HG03354 (cell line): ENCODE measurements at regions not wholly inside any gene's neighbourhood (a gene's known extent, or its start where the extent isn't known, plus 50 kb on each side); places are given as distances from the start of the nearest gene placed in this dataset.

ENCODE experiments used
- ATAC-seq: cut with Tn5 transposase; IDR thresholded peaks from one replicate; pipeline ENCODE4 v1.9.1; 2021; ENCODE audit warnings: mild to moderate bottlenecking; ENCODE audit not compliant: unreplicated experiment, poor library complexity, severe bottlenecking

DNA sequence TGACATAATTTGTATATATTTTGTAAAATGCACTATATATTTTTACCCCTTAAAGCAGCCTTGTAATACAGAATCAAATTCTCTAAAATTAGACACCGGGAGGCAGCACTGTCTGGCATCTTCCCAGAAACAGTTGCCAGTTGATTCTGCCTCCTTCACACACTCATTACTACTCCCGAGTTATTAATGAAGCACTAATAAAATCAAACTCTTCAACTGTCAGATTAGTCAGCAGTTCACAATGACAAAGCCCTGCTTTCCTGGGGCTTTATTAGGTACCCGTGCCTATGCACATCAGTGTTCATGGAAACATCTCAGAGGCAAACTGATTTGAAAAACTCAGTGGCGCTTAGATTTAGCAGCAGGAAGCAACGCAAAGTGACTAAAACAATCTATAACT lies 103.5 kb upstream of the VEGFC start:
- no peak for ATAC-seq

DNA sequence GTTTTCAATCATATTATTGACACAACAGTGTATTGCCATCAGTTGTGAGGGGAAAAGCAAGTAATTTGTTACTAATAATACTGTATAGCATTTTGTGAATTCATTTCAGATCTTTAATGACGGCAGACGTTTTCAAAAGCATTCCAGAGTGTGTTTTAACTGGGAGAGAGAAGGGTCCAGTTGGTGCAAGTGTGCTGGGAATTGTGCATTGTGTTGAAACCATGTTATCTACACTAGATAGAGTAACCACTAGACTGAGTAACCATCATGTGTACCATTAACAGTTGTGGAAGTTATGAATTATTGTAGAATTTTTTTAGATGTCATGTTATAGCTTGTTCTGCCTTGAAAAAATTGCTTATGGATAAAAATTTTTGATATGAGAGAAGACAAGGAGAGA lies 104.5 kb upstream of the VEGFC start:
- ATAC-seq: no peak

DNA sequence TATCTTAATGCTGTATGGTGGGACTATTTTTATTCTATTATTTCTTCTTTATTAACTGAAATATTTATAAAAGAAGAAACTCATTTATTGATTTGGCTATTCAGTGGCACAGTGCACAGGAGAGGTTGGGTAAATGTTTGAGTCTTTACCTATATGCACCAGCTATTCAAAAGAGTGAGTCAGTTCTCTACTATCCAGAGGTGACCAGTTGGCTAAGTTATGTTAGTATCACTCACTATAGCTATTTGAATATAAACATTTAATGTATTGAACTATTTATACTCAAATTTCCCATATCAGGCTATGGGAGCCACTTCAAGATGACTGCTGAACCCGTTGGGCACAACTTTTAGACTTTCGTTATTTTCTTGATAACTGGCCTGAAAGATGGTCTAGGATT lies 106.1 kb upstream of the VEGFC start:
- no peak for ATAC-seq

DNA sequence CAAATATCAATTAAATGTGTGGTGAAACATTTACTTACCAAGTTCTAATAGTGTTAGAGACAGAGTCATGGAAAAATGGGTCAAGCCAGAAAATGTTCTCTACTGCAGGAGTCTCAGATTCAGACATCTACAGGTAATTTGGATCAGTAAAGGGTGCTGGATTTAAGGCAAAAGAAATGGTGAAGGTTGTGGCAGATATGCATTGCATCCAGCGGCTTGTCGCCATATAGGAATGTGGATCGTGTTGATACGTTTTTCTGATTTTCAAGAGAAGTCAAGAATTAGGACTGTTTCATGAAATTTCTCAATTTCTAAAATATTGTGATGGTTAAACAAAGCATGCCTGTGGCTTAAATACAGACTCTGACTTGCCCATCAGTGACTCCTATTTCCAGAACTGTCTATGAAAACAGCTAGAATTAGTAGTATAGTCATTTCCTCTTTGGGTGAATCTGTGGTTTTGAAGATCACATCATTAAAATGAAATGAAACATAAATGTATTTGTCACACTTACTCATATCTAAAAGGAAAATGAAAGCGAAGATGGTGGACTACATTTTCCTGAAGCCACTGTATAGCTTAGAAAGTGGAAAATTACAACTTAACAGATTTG lies 110.1 kb upstream of the VEGFC start:
- ATAC-seq: peak; percentile 96

DNA sequence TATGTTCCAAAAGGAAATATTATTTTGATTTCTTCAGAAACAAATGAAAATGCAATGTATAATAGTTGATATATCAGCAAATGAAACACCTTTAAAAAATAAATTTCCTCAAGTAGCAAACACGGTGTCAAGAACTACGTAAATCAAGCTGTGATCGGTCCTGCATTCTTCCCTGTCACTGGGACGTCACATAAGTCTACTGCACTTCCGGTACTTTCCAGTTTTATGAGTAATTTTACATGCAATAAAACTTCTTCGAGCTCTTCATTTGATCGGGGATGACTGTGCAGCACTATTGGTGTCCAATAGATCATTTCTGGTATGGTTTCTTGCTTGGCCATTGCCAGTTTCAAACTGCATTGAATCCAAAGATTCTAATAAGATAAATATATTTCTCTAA lies 114.0 kb upstream of the VEGFC start:
- no peak for ATAC-seq

DNA sequence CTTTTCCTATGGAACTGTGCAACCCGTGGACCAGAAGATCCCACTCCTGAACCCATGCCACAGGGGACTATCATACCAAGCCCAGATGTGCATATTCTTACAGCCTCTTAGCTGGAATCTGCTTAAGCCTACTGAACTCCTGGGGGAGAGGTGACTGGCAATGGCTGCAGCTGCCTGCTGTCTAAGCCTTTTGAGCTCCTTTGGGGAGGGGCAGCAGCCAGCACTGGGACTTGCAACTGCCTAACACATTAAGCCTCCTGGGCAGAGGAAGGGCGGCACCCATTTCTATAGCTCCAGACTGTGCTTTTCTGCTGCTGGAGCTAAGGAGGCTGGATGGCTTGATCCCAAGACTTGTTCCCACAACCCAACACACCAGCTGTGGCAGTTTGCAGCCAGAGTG lies 117.9 kb upstream of the VEGFC start:
- ATAC-seq: no peak

DNA sequence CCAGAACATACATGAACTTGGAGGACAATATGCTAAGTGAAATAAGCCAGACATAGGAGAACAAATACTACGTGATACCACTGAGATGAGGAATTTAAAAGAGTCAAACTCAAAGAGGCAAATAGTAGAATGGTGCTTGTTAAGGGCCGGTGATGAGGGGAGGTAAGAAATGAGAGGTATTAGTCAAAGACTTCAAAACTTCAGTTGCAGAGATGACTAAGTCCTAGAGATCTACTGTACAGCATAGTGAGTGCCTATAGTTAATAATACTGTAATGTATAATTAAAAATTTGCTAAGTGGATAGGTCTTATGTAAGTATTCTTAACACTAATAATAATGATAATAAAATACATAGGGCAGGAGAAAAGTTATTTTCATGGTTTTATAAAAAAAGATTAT lies 126.9 kb upstream of the VEGFC start:
- ATAC-seq: peak; percentile 66

DNA sequence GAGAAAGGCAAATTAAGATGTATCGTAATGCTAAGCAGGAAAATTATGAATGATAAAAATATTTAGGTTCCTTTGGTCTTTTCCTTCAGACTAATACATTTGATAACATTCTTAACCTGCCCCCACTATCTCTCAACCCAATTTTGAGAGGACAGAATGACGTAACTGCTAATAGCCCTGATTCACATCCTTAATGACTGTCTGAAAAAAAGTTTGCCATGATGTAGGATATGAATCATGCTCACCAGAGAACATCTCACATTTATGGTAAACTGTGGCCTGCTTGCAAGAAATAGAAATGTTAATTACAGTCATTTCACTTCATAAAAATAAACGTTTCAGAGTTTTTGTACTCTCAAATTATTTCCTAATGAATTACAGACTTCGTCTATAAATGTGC lies 128.0 kb upstream of the VEGFC start:
- ATAC-seq: no peak

DNA sequence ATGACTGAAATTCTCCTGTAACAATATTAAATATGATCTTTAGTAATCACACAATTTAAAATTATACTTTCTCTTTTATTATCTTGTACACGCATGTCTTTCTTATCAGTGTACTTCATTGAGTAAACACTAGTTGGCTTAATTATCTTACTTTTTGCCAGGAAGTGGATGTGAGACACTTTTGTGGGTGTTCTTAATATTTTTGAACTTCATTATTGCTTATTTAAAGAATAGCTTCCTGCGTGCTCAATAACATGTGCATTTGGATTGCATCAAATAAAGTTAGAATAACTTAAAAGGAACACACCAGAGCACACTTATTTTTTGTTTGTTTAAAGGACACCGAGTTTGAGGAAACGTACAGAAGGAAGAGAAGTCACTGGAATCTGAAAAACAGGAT lies 128.5 kb upstream of the VEGFC start:
- ATAC-seq: no peak

DNA sequence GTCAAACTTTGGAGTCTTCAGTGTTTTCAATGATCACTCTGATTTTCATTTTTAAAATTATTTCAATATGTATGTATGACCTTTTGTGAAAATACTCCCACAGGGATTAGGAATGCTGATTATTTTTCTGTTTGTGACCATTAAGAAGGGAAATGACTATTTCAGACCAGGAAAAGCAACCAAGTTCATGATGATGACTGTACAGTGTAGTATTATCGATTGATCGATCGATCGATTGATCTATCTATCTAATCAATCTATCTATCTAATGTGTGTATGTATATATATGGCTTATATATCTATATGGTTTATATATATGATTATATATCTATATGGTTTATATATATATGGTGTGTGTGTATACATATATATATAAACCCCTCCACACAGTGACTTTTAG lies 131.5 kb upstream of the VEGFC start:
- ATAC-seq: no peak

DNA sequence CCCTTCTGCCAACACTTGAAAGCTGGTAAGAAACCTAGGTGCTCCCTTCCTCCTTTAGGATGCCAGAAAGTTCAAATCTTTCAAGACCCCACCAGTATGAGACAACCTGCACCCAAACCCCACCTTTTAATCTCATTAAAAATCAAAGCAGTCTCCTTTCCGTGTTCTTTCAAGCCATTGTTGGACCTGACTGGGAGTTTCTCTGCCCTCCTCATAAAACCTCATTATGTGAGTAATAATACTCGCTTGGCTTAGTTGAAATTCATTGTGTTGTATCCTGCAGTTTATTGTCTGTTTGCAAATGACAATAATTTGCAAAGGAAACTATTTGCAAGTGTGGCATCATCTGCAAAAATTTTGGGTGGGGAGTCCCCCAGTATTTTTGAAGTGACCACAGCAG lies 133.2 kb upstream of the VEGFC start:
- ATAC-seq: no peak

DNA sequence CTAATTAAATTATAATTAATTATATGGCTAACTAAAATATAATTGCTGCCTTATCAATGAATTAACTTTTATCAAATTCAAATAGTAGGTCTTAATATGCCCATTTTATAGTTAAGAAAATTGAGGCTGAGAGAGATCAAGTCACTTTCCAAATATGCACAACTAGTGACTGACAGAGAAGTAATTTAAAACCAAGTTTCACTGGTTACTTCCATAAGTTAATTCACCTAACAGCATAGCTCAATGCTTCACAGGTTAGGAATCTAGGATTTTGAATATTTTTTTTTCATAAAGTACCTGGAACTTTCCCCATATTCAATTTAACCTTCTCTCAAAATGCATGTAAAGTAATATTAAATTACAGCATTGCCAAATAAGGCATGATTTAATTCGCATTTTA lies 134.4 kb upstream of the VEGFC start:
- ATAC-seq: no peak

DNA sequence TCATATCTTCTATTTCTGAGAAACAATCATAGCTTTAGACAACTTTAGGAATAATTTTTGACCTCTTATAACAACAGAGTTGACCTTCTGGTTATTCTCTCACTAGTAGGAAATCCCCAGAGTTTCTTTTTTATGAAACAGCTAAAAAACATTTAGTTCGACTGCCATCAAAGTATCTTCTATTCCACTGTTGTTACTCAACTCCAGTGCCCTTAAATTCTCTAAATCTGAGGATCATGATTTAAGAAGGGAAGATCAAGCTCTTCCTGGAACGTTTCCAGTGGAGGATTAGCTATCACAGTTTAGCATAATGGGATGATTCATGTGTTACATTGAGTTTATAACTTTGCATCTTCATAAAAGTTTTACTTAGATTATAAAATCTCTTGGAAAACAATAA lies 134.9 kb upstream of the VEGFC start:
- ATAC-seq: no peak

DNA sequence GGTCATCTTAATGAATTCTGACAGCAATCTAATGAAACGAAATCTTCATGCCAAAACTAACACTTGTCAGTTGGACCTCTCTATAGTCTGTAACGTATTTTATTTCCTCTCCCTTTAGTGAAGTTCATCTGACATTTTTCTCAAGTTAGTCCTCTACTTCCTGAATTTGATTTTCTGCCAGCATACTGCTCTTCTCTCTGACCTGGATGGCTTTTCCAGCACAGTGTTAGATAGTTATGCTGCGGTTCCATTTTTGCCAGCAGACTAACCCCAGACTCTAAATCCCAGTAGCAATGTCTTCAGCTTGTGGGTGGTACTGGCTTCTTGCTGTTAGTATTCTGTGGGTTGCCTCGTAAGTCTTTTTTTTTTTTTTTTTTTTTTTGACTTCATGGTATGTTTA lies 146.7 kb upstream of the VEGFC start:
- no peak for ATAC-seq

DNA sequence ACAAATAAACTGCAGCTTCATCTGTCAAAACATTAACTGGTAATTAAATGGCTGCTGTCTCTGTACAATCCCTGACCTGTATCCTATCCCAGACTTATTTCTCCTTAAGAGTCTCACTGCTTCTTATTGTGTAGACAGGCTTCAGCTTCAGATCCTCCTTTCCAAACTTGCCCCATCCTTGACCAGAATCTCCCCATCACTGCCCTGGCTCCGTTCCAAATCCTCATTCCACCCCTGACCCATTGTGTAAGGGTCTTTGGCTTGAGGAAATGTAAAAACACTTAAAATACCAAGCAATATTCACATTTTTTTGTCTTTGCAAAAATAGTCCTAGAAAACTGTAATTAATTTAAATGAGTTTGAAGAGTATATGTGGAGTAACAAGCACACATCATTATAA lies 152.6 kb upstream of the VEGFC start:
- ATAC-seq: no peak

DNA sequence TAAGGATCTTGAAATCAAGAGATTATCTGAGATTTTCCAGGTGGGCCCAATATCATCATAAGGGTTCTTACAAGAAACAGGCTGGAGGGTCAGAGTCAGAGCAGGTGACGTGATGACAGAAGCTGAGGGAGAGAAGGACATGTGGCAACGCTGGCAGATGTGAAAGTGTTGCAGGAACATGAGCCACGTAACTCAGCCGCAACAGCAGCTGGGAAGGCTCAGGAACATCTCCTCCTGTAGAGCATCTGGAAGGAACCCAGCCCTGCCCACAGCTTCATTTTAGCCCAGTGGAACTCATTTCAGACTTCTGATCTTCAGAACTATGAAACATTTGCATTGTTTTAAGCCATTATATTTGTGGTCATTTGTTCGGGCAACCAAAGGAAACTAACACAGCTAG lies 156.3 kb upstream of the VEGFC start:
- ATAC-seq: no peak

DNA sequence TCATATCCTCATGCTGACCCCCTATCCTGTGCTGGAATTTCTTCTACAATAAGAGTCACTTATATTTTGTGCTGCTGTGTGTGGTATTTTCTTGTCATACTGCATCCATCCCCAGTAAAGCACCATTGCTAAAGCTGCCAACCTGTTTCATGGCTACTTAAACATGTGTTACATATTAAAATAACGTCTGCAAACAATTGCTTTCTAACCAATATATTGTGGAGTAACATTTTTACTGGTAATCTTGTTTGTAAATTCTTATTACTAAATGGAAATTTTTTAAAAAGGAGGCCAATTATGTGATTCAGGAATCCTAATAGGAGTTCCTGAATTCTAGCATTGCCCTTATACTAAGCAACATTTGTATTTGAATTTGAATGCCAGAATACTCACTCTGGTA lies 160.3 kb upstream of the VEGFC start:
- ATAC-seq: no peak

DNA sequence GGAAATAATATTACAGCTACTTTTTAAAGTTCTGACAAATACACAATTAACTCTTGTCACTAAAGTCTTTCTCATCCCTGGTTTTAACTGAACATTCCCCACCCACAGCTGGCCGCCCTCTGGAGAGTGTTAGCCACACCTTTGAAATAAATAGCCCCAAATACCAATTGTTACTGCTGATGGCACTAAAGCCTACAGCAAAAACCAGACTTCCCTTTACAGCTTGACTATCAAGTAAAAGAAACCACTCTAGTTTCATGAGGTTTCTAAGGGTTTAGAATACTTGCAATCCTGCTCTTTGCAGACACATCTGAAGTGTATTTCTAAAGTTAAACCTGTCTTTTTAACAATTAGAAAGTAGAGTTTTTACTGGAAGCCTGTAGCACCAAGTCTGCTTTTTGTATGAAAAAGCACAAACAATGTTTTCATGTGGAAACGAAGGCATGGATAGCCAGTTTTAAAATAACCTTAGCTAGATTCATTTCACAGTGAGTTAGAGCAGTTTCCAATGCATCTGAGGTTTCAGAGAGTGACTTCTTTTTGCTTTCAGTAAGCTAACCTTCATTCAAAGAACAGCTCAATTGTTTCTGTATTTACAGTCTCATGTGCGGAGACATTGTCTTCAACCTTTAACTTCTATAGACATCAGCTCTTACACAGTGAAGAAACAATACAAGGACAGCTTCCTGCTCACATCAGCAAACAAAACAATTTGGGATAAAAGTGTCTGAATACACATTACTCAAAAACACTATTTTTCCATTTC lies 164.8 kb upstream of the VEGFC start:
- ATAC-seq: no peak

DNA sequence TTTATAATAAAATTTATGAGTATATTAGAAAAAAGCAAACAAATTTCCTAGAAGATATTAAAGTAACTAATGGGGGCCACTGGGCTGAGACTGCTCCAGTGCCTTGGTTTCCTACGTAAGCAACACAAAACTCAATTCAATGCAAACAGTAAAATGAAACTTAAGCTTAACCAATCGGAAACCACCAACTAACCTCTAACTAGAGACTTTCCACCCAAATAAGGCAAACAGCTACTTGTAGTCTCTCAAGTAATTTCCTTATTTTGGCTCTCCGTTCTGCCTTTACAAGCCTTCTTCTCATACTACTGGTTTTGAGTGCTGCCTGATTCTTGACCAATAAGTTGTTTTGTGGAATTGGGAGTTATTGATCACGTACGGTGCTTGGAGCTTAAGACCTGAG lies 167.3 kb upstream of the VEGFC start:
- ATAC-seq: no peak

DNA sequence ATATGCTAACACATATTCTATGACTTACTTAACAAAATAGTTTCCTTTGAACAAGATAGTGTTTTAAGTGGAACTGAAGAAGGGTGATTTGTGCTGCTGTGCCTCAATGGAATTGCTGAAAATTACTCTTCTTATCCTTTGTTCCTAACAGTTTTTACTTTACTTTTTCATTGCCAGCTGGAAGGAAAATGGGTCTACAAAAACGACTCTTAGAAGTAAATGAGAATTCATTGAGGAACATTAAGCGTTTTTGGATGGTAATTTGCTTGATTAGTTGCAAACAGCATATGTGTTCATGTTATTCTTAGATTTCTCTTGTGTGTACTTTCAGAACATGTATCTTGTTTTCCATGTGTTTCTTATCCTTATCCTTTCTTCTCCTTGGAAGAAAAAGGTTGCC lies 170.4 kb upstream of the VEGFC start:
- no peak for ATAC-seq

DNA sequence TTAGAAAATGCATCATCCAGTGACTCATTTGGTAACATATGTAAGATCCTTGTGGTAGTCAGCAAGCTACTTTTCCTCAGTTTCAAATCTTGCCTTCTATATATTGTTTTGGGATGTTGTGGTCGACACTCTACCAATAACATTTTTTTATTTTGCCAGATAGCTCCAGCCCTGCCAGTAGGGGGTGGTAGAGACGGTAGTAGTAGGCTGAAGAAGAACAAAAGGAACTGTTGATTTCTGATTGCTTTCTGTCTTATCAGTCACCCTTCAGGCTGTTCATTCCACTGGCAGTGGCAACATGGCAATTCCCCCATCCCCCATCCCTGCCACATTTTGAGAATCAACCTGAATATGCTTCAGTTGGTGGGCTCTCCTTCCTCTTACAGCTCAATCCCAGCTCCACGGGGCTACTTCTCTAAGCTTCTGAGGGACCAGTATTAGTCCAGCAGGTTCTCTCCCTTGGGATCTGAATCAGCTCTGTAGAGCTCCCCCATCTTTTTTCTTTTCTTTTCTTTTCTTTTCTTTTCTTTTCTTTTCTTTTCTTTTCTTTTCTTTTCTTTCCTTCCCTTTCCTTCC lies 171.5 kb upstream of the VEGFC start:
- no peak for ATAC-seq

DNA sequence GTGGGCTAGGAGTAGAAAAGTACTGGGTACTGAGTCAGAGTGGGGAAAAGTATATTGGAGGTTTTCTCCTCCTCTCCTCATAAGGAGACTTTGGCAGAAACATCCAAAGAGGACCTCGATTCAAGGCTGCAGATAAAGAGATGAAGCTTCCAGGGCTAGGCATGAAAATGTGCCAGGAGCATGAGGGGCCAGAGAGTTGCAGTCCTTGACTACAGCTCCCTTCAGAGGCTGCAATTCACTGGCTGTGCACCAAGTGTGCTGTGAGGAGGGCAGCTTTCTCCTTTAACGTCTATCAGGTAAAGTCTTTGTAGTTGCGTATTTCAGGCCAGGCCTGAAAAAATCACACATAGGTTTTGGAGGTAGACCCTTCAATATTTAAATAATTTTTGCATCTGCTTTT lies 174.9 kb upstream of the VEGFC start:
- no peak for ATAC-seq
